GM19467 (cell line): ENCODE measurements at regions not wholly inside any gene's neighbourhood (a gene's known extent, or its start where the extent isn't known, plus 50 kb on each side); places are given as distances from the start of the nearest gene placed in this dataset.
"Not testable (repeated sequence)": the region's sequence is repeated elsewhere in the genome, so short reads cannot be mapped to it uniquely, and the experiment has no call there.

Experiments
- ATAC-seq: cut with Tn5 transposase; IDR thresholded peaks from one replicate; pipeline ENCODE4 v1.9.1; 2021; ENCODE audit warnings: mild to moderate bottlenecking, moderate library complexity; ENCODE audit not compliant: unreplicated experiment

DNA sequence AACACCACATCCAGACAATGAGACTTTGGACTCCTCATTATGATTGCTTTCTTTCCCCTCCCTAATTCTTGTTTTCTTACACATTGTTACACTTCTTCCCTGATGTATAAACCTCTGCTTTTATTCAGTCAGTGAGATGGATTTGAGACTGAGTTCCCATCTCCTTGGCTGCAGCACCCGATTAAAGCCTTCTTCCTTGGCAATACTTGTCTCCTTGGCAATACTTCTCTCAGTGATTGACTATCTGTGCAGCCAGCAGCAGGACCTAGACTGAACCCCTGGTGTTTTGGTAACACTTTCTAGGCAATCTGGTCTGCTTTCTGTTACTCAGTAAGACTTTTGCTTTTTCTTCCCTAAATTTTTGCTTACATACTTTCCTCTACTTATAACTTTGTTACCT lies 492.8 kb upstream of the SMC2 start:
- ATAC-seq = no peak

- ATAC-seq = not testable (repeated sequence)
These were observed 482.2 kb upstream of the SMC2 start for GRCh38 chr9:103611950-103612349.

GRCh38 chr9:103615994-103616393 lies 478.1 kb upstream of the SMC2 start:
- no peak for ATAC-seq

- no peak for ATAC-seq
These were observed 477.1 kb upstream of the SMC2 start for GRCh38 chr9:103617046-103617445.

DNA sequence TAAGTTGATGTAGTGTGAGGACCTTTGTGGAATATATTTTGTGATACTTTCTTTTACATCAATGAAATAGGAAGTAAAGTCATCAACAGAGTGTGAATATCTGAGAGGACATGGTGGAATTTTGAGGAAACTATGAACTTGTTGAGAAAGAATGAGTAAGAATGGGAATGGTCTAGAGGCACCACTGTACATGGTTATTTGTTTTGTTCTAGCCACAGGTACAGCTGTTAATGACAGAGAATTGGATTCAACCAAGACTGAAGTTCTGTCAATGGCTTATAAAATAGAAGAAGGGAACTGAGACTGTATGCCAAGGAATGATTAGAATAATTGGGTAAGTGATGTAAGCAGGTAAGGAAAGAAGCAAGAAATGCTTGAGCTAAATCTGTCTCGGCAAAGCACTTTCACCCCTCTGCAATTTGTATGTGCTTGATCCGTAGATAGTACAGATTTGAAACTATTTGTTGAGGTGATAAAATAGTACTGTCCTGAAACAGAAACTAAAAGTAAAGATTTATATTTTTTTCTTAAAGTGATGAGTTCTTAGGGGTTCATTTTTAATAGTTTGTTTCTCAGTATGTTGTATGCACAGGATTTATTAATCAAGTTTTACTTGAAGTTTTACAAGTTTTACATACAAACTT lies 468.8 kb upstream of the SMC2 start:
- ATAC-seq = no peak

DNA sequence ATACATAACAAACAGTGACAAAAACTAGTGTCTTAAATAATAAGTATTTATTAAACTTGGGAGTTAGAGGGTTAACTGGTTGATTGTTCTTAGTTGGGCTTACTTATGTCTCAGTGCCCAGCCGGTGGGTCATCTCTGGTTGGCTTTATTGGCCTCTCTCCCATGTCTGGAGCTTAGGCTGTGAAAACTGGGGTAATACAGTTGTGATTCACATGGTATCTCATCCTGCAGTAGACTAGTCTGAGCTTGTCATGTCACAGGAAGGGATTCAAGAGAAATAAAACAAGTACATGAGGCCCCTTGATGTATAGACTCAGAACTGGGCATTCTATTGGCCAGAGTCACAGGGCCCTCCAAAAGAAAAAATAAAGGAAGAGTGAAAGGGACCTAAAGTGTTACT lies 466.4 kb upstream of the SMC2 start:
- no peak for ATAC-seq

GRCh38 chr9:103649086-103649485 lies 445.0 kb upstream of the SMC2 start:
- ATAC-seq = no peak

DNA sequence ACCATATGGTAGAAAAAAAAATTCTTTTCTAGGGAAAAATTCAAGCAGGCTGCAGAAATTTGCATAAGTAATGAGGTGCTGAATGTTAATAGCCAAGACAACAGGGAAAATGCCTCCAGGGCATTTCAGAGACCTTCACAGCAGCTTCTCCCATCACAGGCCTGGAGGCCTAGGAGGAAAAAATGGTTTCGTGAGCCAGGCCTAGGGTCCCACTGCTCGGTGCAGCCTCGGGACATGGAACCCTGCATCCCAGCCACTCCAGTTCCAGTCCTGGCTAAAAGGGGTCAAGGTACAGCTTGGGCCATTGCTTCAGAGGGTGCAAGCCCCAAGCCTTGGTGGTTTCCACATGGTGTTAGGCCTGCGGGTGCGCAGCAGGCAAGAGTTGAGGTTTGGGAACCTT lies 436.0 kb upstream of the SMC2 start:
- no peak for ATAC-seq

DNA sequence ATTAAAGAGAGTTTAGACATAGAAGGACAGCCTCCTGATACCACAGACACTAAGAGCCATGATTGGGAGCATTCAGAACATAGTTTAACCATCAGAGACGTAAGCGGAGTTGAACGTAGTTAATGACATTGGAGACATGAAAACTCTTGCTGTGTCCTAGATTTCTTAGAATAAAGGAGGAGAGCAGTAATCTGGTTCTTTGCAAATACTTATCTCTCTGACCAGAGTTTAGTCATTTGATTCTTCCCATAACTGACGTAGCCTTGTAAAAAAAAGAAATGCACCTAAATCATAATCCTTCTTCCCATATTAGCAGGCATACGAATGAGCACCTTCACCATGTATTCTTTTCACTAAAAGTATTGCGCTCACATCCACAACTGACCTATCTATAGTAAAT lies 433.3 kb upstream of the SMC2 start:
- ATAC-seq = no peak

GRCh38 chr9:103661663-103662062 lies 432.4 kb upstream of the SMC2 start:
- no peak for ATAC-seq

GRCh38 chr9:103669296-103669695 lies 424.8 kb upstream of the SMC2 start:
- no peak for ATAC-seq

- no peak for ATAC-seq
These were observed 419.8 kb upstream of the SMC2 start for GRCh38 chr9:103674271-103674670.

DNA sequence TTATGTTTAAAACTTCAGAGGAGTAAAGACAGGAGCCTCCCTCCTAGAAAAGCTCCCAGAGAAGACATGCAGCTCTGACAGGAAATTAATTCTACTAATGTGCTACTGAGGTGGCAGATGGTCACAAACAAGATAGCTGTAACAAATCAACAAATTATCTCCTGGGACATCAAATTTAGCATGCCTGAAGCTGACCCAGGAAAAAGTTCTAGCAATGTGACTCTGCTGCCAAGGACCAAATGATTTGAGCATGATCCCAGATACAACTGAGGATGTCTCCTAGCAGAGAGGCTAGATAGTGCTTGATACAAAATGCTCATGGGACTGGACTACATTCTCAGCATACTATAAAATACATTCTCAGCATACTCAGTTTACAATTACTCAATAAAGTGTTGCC lies 413.5 kb upstream of the SMC2 start:
- no peak for ATAC-seq

DNA sequence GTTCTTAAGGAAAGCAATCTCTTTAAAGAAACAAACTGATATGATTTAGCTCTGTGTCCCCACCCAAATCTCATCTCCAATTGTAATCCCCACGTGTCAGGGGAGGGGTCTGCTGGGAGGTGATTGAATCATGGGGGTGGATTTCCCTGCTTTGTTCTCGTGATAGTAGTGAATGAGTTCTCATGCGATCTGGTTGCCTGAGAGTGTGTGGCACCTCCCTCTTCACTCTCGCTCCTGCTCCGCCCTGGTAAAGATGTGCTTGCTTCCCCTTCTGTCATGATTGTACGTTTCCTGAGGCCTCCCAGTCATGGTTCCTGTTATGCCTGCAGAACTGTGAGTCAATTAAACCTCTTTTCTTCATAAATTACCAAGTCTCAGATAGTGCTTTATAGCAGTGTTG lies 412.7 kb upstream of the SMC2 start:
- no peak for ATAC-seq

DNA sequence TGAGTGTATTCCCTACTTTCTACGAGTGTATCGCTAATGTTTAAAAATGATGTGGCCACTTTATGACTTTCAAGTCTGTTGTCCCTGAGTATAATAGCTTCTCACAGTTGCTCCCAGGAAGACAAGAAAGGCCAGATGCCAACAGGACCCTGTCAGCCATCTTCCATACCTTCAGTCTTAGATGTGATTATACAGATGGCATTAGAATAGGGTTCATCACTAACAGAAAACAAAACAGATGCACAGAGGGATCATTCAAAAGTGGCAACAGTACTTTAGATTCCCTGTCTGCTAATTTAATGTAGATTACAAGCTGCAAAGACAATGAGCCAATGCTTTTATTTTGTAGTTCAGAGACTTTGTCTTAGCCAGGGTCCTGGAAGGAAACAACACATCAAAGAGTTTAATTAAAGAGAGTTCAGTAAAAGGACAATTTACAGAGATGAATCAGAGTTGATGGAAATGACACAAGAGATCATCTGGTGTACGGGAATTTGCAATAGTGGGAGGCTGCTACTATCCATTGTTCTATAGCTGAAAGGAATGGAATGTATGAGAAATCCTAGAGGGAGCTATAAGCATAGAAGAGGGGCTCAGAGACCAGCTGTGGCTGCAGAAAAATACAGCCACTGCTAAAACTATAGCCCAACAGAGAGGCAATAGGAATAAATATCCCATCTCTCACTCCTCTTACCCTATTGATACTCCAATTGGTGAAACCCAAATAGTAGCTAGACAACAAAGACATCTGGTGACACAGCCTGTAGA lies 393.7 kb upstream of the SMC2 start:
- ATAC-seq = no peak

DNA sequence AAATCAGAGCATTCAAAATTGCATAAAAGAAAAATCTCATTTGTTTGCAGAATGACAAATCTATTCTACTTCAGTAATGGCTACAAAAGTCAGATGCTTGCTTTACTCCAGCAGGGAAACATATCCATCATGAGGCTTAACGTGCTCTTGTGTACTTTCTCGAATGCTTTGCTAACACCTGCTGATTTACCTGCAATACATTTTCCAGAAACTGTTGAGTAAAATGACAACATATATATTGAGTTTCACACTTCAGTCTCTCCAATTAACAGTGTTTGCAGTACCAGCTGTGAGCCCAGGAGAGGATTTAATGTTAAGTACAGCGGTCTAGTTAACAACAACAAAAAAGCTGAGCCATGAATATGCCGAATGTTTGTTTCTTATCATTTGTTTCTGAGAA lies 391.5 kb upstream of the SMC2 start:
- ATAC-seq = no peak

DNA sequence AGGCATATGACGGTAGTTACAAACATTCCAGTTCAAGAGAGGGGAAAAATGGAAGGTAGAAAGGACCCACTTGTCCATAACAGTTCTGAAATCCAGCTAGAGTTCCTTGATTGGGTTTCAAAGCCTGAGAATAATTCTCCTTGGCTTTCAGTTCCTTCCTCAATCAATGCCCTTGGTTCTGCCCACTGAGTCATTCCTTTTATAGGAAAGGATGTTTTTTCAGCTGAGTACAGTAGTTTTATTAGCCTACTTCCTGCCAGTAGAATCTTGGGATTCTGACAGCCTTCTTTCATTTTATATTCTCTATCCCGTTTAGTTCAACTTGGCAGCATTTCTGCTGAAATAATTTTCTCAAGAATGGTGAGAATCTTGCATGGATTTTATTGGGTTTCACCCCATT lies 386.9 kb upstream of the SMC2 start:
- no peak for ATAC-seq

- no peak for ATAC-seq
These were observed 384.7 kb upstream of the SMC2 start for GRCh38 chr9:103709366-103709765.

GRCh38 chr9:103713631-103714030 lies 380.5 kb upstream of the SMC2 start:
- ATAC-seq = no peak

- ATAC-seq = no peak
These were observed 379.1 kb upstream of the SMC2 start for GRCh38 chr9:103714992-103715391.

- no peak for ATAC-seq
These were observed 373.1 kb upstream of the SMC2 start for GRCh38 chr9:103721056-103721455.

- ATAC-seq = no peak
These were observed 363.2 kb upstream of the SMC2 start for GRCh38 chr9:103730866-103731265.

DNA sequence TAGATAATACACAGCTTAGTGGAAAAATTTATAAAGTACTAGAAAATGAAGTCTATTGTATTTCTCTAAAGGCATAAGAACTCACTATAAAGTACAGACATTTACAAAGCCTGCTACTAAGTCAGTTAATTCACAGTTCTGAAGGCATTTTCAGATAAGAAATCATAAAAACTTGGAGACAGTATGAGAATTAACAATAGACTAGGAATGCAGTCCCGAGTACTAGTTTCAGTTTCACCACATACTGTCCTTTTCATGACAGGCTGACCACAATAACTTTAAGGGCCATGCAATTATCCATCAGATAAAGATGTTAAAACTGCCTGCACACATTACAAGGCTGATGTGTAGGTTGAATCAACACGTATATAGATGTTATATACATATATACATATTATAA lies 362.6 kb upstream of the SMC2 start:
- ATAC-seq = no peak
